GM21526 (cell line): ENCODE measurements at regions not wholly inside any gene's neighbourhood (a gene's known extent, or its start where the extent isn't known, plus 50 kb on each side); places are given as distances from the start of the nearest gene placed in this dataset.

Experiments
- ATAC-seq: cut with Tn5 transposase; IDR thresholded peaks from one replicate; pipeline ENCODE4 v1.9.1; 2021; ENCODE audit warnings: moderate library complexity; ENCODE audit not compliant: unreplicated experiment, low FRiP score

GRCh38 chr4:140316799-140317198, 56.6 kb upstream of the SCOC start:
- no peak for ATAC-seq

GRCh38 chr4:140315970-140316369, 57.5 kb upstream of the SCOC start:
- ATAC-seq = no peak

- no peak for ATAC-seq
Observed at GRCh38 chr4:140315438-140315837, 58.0 kb upstream of the SCOC start.

GRCh38 chr4:140315019-140315418, 58.4 kb upstream of the SCOC start:
- no peak for ATAC-seq

GRCh38 chr4:140312100-140312499, 61.3 kb upstream of the SCOC start:
- ATAC-seq = no peak

- ATAC-seq = no peak
Observed at GRCh38 chr4:140311257-140311835, 62.1 kb upstream of the SCOC start.

- ATAC-seq = no peak
Observed at GRCh38 chr4:140309124-140309870, 64.1 kb upstream of the SCOC start.

GRCh38 chr4:140308366-140309123, 64.9 kb upstream of the SCOC start:
- ATAC-seq = no peak

- no peak for ATAC-seq
Observed at GRCh38 chr4:140305053-140305452, 68.4 kb upstream of the SCOC start.

- ATAC-seq = no peak
Observed at GRCh38 chr4:140304346-140304745, 69.1 kb upstream of the SCOC start.

GRCh38 chr4:140302151-140302859, 71.1 kb upstream of the SCOC start:
- no peak for ATAC-seq

- ATAC-seq = no peak
Observed at GRCh38 chr4:140300271-140300970, 73.0 kb upstream of the SCOC start.

- no peak for ATAC-seq
Observed at GRCh38 chr4:140298001-140298400, 75.4 kb upstream of the SCOC start.

GRCh38 chr4:140297221-140297570, 76.2 kb upstream of the SCOC start:
- ATAC-seq = no peak

- no peak for ATAC-seq
Observed at GRCh38 chr4:140296335-140297220, 76.9 kb upstream of the SCOC start.

GRCh38 chr4:140293979-140294378, 79.5 kb upstream of the SCOC start:
- no peak for ATAC-seq

- ATAC-seq = no peak
Observed at GRCh38 chr4:140291259-140291658, 82.2 kb upstream of the SCOC start.

- no peak for ATAC-seq
Observed at GRCh38 chr4:140289486-140289885, 84.0 kb upstream of the SCOC start.

GRCh38 chr4:140286456-140286855, 87.0 kb upstream of the SCOC start:
- ATAC-seq = no peak

GRCh38 chr4:140284456-140284855, 89.0 kb upstream of the SCOC start:
- ATAC-seq = no peak
